IPS DF 4.7 (cell line): ENCODE measurements at regions not wholly inside any gene's neighbourhood (a gene's known extent, or its start where the extent isn't known, plus 50 kb on each side); places are given as distances from the start of the nearest gene placed in this dataset.
A peak's percentile ranks its signal among the peaks of the same experiment; 100 is the strongest.

ENCODE experiments used
- DNase-seq: peaks from one replicate; pipeline ENCODE4 v3.0.0-alpha.2; 2013; ENCODE audit warnings: low spot score; ENCODE audit errors: extremely low read depth

DNA sequence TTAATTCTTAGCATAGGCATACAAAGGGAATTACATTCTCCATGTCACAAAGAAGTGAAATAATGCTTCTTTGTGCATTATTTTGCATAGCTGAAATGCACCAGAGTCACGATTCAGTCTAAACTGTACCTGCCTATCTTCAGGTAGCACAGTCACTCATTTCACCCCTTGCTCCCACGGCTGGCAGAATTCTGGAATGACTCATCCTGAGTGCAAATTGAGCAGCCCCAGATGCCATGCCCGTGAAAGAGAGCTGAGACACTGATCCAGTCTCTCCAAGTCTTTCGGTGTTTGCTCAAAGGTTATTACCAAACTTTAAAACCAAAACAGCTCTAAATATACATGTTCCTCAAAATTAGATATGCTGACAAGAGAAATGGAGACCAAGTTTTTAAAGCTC, 168.3 kb upstream of the POU3F3 start:
- no peak for DNase-seq

DNA sequence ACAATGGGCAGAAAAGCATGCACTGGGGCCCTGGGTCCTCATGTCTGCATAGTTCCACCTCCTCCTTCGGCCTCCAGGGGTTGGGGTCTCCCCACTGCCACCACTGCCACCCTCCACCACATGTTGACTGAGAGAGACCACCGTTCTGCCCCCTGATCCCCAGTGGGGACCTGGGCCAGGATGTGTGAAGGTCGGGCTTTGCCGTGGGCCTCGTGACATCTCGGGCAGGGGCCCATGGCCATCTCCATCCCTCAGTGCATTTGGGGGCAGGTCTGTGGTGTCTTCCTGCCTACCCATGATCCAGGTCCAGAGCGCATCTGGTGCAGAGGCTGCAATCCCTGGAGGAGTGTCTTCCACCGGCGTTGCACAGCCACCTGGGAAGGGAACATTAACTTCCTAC, 166.8 kb upstream of the POU3F3 start:
- no peak for DNase-seq

DNA sequence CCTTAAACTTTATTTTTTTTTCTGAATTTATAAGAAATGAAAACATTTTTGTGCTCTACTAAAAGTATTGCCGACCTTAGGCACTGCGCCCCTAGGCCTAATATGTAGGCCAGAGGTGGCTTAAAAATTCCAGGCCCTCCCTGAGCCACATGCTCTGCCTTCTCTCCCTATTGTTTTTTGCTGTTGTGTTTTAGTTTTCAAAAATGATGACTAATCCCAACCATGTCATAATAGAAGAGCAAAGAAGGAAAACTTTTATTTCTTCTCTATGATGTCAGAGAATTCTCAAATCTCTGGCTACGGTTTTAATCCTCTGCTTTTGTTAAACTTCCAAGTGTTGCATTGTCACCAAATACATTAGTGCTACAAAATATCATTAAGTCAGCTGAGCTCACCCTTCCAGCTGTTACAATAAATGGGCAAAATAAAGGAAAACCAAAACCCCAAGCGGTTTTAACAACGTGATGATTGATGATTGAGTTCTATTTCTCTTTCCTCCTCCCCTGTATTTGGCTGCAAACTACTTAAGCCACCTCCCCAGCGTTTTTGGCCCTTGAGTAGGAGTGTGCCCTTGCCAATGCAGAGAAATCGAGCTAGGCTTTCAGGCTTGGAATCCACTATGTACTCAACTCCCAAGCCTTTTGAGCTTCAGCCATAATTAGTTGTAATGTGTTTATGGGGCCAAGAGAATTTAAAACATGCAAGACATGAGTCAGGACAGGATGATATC, 163.5 kb upstream of the POU3F3 start:
- DNase-seq = no peak

DNA sequence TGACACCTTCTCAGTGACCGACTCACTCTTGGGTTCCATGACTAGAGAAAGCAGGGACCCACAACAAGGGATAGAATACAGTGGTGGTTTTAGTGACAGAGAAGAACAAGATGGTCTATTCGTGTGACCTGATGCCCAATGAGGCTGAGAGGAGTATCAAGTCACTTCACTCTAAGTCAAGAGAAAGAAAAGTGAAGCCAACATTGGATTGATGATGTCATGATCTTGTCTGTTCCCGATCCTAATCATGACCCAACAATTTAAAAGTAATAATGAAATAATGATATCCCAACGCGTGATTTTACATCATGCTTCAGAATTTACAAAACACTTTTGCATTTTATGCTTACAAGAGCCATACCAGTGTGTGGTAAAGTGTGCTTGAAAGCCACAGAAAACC, 155.6 kb upstream of the POU3F3 start:
- no peak for DNase-seq

DNA sequence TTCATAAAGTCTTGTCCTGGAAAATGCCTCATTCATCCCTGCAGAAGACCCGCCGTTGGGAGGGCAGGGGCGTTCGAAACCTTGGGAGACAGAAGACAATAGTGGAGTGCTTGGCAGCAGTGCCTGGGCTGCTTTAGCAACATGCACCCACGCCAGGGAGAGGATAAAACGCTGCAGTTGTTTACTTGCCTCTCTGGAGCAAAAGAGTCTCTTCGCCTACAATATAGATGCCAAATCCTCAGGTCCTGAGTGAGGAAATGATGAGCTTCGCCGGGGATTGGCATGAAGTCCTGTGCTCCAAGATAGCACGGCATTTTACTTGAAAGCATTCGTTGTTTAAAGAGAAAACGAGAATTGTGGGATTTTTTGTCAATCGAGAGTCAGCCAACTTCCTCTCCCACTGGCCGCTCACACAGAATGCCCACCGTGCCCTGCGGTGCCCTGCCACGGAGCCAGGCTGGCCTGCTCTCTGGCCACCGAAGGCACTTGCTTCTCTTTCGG, 152.5 kb upstream of the POU3F3 start:
- no peak for DNase-seq

DNA sequence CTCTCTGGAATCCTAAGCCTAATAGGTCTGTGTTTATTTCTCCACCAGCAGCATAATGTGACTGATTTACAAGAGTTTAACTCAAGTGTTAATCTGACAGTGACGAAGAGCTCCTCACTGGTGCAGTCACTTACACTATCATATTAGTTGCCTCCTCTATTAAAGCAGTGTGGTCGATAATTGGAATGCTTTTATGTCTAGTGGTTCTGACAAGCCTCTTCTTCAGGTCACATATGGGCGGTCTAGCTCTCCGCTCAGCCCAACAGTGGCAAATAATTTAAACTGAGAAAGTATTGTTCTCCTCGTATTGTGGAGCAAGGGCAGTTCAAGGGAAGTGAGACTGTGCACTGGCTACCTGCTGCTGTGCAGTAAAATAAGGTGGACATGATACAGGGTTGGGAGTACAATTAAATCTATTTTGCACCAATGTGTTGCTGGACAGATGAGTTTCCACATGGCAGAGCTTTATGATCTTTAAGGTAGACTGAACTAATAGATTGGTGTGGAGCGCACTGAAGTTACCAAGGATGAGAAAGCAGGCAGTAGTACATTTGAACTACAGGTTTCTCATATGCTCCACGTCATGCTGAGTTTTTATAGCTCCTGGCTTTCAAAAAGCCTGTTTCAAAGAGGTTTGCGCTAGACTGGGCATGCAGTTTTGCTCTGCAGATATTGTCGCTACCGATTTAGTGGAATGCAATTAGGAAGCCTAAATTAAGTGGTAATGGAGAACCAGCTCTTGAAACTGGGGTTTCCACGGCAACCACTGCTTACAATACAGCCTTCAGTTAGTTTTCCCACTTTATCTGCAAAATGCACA, 151.7 kb upstream of the POU3F3 start:
- DNase-seq = no peak

DNA sequence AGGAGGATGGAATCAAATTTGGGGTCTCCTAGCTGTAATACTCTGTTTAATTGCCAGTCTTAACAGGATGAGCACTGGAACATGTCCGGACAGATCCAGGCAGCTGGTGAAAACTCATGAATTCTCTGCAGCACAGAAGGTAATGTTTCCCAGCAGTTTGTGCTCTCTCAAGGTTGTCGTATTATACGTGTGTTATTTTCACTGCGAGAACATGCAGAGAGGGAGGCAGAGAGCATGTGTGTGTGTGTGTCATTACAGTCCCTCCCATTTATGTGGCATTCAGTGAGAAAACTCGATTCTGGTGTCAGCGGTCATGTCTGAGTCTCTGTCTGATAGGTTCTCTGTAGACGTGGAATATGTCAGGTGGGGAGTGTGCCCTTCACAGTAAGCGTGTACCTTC, 150.2 kb upstream of the POU3F3 start:
- no peak for DNase-seq

DNA sequence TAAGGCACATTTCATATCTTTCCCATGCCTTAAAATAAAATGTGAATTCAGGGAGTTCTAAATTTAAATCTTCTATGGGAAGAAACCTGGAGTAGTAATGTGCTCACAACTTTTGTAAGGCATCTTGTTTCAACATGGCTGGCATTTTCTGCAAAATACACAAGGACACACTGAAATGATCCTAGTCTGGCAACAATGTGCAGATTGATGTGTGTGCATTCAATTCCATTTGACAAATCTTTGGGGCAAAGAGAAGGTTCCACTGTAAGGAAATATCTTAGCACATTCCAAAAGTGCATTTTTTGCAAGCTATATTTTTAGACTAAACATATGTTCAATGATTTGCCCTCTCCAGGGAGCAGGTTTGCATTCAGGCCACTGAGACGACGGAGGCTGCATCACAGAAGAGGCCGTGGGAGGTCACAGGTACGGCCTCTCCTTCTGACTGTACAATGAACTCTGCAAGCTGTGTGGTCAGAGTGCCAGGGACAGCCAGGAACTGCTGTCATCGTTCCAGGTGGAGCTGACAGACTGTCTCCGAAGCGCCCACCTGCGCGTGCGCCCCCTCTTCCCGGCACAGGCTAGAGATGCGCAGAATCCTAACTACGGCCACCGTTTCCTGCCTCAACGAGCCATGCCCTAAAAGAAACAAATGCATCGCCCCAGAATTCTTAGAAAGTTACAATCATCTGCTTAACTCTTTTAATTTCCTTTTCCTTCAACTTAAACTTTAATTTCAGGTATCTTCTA, 149.2 kb upstream of the POU3F3 start:
- no peak for DNase-seq

DNA sequence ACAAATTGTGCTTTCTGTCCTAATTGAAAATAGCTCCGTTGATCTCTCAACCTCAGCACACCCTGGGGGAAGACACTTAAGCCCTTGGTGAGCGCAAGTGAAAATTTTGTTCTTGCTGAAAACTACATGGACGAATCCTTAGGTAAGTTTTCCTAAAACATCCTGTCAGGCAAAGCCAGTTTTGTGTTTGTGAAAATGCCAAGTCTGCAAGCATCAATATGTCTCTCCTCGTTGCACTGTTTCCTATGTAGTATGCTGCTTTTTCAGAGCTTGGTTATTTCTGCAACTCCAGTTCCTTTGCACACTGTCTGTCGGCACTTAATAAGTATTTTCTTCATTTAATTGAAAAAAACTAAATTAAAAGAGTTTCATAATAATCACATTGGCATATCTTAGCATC, 146.9 kb upstream of the POU3F3 start:
- DNase-seq = no peak

DNA sequence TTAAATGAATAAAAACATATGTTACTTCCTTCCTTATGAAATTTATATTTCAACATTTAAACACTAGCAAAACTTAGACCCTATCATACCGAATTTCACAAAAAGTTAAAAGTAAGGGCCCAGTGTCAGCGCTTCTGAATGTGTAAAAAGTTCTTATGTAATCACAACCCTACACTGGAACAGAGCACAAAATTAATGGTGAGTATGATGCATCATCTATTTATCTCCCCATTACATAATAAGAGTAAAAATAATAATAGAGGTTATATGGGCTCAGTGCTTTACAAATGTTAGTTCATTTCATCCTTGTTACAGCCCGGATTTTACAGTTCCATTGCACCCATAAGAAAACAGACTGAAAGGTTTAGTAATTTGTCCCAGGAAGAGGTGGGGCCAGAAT, 144.9 kb upstream of the POU3F3 start:
- DNase-seq = no peak

DNA sequence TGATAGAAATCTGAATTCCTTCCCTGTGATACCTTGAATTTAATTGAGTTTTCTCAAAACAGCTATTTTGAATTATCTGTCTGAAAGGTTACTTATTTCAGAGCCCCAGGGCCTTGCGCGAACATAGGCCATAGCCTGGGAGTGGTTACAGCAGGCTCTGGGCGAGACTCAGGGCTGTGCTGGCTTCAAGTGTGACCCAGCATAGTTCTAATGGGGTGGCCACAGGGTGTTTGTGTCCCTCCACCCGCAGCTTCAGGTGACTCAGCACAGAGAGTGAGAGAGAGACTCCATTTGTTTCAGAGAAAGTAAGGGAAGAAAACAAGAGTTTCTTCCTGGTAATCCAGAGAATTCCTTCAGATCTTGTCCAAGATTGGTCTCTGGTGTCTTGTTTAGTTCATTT, 137.9 kb upstream of the POU3F3 start:
- DNase-seq = no peak

DNA sequence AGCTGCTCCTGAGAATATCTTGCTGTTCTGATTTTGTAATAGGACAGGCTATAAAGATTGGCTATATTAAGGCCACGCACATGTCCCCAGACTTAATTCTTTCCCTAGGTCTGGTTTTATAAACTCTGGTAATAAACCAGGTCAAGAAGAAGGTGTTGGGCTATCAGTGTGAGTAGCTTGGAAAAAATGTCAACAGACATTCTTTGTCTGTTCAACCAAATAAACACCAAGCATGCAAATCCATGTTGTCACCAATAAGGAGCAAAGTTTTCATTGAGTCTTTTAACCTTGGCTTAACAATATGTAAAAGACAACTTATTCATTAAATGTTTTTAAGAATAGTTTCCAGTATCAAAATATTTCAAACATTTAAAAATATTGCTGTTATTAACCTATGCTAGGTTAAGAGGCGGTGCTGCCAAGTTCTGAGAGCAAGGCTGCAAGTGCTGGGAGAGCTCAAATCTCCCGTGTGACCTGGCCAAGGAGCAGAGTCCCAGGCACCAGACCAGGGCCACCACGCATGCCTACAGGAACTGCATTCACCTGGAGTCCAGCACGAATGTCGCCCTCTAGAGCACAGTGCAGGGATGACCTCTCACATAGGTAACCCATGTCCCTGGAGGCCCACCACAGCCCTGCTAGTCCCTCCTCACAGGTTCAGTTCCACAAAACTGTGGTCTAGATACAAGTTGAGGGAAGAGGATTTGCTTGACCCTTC, 120.5 kb upstream of the POU3F3 start:
- peak; percentile 66 for DNase-seq

DNA sequence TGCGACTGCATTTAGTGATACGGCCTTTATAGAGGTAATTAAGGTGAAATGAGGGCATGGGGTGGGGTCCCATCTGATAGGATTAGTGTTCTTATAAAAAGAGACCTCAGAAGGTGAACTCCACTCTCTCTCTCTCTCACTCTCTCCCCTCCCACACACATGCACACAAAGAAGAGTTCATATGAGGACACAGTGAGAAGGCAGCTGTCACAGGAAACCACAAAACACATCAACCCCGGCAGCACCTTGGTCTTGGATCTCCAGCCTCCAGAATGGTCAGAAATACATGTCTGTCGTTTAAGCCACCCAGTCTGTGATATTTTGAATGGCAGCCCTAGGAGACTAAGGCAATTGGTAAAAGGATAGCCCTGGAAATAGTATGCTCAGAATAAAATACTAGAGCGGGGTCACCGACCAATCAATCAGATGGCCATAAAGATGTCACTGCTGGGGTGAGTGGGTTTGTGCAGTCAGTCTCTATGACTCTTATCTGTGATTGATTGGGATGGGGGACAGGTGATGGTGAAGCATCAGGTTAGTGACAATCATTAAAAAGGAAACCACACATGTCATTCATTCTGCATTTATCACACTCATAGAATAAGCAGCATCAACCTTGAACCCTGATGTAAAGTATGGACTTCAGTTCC, 118.9 kb upstream of the POU3F3 start:
- no peak for DNase-seq

DNA sequence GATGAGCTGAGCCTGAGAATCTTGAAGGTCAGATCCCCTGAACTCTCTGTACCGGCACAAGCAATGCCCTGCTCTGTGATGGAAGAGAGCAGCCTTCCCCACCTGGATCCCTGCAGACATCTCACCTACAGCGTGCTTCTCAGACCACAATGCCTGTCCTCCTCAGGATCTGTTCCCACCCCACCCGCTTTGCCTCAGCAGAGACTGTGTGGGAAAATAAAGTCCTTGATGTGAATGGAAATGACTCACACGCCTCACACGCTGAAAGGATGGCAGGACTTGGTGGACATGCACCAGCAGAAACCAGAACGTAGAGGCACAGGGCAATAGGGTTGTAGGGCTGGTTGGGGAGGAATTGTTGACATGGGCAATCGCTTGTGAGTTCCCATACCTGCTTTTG, 117.9 kb upstream of the POU3F3 start:
- no peak for DNase-seq

DNA sequence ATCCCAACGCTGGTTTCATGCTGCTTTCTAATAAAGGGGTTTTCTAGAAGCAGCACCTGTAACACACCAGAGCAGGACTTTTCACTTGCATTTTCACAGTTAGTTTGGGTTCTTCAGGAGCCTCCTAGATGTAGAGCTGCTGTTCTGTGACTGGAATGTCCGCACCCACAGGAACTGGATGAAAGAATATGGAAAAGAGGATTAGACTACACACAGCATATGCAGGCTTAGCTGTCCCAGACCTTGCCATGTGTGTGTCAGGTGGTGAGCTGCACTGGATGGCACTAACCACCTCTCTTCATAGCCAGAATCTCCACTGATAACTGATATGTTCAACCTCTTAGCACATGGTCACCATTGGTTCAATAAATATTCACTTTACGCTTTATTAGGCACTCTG, 112.1 kb upstream of the POU3F3 start:
- no peak for DNase-seq

DNA sequence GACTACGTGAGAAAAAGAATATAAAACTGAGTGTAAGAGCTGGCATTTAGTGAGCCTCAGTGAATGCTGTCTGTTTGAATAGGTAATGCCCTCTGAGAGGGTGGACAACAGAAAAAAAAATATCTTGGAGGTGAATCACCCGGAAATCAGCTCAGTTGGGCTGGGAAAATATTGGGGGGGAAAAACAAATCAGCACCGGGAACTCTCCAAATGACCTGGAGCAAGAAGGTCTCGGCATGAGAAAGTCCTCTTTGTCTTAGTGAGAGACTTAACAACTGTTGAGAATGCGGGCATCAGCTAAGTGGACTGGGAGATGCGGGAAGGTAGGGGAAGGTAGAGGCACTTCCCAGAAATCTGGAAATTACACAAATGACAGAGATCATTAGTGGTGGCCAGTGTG, 109.4 kb upstream of the POU3F3 start:
- no peak for DNase-seq

DNA sequence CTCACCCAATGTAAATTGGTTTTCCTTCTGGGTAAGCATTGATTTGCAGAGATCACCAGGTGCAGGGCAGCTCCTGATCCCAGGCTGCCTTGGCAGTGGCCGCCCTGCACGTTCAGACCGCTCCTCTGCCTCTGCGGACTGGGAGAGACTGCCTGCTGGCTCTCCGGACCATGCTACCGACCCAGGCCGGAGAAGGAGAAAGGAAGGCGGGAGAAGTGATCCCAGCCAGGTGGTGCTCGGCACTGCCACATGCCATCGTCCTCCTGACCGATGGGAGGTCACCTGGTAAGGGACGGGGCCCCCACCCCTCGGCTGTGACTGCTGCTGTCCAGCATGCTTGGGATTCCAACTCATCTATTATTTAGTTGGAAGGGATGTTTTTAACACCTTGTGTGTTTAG, 108.1 kb upstream of the POU3F3 start:
- DNase-seq = no peak

DNA sequence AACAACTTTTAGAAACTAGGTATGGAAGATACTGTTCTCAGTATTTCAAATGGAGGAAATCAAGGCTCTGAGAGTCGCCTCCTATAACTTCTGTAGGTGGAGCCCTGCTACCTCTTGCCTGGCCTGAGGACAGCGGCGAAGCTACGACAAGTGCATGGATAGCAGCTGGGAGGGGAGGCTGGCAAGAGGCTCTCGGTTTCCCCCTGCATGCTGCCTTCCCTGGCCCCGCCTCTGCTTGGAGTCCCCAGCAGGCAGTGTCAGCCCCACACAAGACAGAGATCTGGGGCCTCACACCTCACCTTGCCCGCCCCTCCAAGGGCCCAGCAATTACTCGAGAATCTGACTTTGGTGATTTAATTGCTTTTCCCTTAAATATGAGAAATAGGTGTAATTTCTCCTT, 107.6 kb upstream of the POU3F3 start:
- no peak for DNase-seq

DNA sequence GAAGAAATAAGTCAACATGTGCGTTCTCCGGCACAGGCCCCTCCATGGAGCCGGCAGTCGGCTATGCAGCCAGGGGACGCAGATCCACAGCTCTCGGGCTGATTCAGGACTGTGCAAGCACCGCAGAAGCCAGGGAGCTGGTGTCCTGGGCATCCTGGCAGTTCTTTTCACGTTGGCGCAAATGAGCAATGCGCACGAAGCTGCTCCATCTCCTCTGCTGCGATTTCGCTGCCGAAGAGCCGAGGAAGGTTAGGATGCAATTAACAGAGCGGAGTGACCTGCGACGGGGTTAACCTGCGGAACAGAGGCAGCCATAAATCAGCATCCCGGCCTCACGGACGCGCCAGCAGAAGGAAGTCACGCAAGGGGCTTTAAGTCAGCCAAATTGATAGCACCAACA, 107.1 kb upstream of the POU3F3 start:
- no peak for DNase-seq

DNA sequence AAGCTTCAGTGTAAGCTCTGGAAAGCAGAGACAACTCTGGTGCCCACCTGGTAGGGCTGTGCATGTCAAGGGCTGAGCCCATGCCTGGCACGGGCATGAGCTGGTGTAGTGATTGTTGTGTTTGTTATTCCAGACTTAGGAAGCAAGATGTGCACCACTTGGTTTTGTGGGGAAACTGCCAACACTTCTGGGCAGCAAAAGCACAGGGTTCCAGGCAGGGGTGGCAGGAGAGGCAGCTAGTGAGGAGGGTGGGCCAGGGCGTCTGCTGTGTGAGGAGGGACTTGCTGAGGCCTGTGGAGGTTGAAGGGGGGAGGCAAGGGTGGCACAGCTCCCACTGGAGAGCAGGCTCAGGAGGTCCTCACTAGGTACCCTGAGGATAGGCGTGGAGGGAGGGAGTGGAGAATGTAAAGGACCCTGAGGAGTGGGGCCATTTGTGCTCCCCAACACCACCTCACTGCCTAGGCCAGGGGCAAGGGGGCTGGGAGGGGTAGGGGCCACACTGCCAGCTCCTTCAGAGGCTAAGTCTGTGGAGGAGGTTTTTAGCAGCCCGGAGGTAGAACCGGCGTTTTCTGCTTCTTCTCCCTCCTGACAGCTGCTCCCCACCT, 104.0 kb upstream of the POU3F3 start:
- no peak for DNase-seq

DNA sequence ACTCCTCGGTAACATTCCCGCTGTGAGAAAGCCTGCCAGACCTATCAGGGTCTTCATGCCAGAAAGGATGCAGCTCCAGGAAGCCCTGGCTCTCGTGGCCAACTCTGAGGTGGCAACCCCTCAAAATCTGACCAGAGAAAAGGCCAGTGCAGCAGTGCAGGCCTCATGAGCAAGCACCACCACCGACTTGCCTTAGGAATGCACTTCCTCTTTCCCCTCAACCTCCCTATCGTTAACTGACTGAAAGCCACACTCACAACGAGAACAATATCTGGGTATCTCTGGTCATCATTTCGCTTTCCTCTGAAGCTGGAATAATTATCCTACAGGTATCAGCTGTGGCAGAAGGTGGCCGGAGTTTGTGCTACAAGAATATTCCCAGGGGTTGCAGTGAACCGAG, 101.4 kb upstream of the POU3F3 start:
- no peak for DNase-seq
